Spleen (tissue), 11 donors: ENCODE measurements at regions not wholly inside any gene's neighbourhood (a gene's known extent, or its start where the extent isn't known, plus 50 kb on each side); places are given as distances from the start of the nearest gene placed in this dataset.

Experiments
- DNase-seq: peaks from one replicate; pipeline ENCODE4 v3.0.0-alpha.2; 2020
- H3K27ac ChIP-seq, 8 donors: fragments of 200-600 bp; sonication (generic) in 7 of 8; 1 replicate in 4 of 8; 2 replicates in 4 of 8; pipeline versions ENCODE4 v1.5.0 to v1.8.0; 2016 to 2021; ENCODE audit warnings: inconsistent platforms in 4 of 8, mild to moderate bottlenecking in 4 of 8, moderate library complexity in 1 of 8
- H3K27me3 ChIP-seq, 7 donors: fragments of 200-600 bp; sonication (generic) in 6 of 7; replicated peaks in 1 of 7; 1 replicate in 4 of 7; 2 replicates in 3 of 7; pipeline versions ENCODE4 v1.5.0 to v1.8.0; 2016 to 2021; ENCODE audit warnings: inconsistent platforms in 3 of 7, mild to moderate bottlenecking in 1 of 7
- H3K36me3 ChIP-seq, 6 donors: fragments of 200-600 bp; sonication (generic) in 5 of 6; 1 replicate in 4 of 6; 2 replicates in 2 of 6; pipeline versions ENCODE4 v1.5.0 to v1.8.0; 2016 to 2021; ENCODE audit warnings: inconsistent platforms in 2 of 6
- H3K4me1 ChIP-seq, 6 donors: fragments of 200-600 bp; sonication (generic) in 5 of 6; 1 replicate in 3 of 6; 2 replicates in 3 of 6; pipeline versions ENCODE4 v1.5.0 to v1.8.0; 2016 to 2021; ENCODE audit warnings: inconsistent platforms in 3 of 6
- H3K4me3 ChIP-seq, 8 donors: fragments of 200-600 bp; sonication (generic) in 7 of 8; 1 replicate in 4 of 8; 2 replicates in 4 of 8; pipeline versions ENCODE4 v1.5.0 to v1.8.0; 2016 to 2021; ENCODE audit warnings: inconsistent platforms in 4 of 8, mild to moderate bottlenecking in 4 of 8, moderate library complexity in 2 of 8
- H3K9me3 ChIP-seq, 8 donors: fragments of 200-600 bp; sonication (generic) in 7 of 8; 1 replicate in 4 of 8; 2 replicates in 4 of 8; pipeline versions ENCODE4 v1.5.0 to v1.8.0; 2016 to 2021; ENCODE audit warnings: inconsistent platforms in 4 of 8
- POLR2A ChIP-seq, 3 donors: fragments of 450-650 bp; IDR thresholded peaks; one replicate each; pipeline ENCODE4 v1.5.1; 2017; ENCODE audit warnings: antibody characterized with exemption in 3 of 3, mild to moderate bottlenecking in 1 of 3
- POLR2AphosphoS5 ChIP-seq, 3 donors: sonication (generic); formaldehyde crosslinking; IDR thresholded peaks; one replicate each; pipeline ENCODE4 v1.5.1; 2017; ENCODE audit warnings: antibody characterized with exemption in 3 of 3
- WGBS, 5 donors: extraction: QIAGEN DNeasy Blood & Tissue Kit in 3 of 5; methylation state at CpG; one replicate each; pipeline versions ENCODE4 v1.1.5 to v1.1.7; 2013 to 2018; 5-methylcytosine and 5-hydroxymethylcytosine counted together
- intact Hi-C: fragments of 100-400 bp; cut with DNase I; formaldehyde crosslinking; loops from one replicate; pipeline ENCODE4 v1.15.0; 2023; ENCODE audit warnings: low total_unique reads
- TF ChIP-seq, protein P1 (sequence below), 11 experiments: fragments of 200-600 bp in 7 of 11; fragments of 450-650 bp in 4 of 11; sonication (generic) in 4 of 11; IDR thresholded peaks in 8 of 11; conservative IDR thresholded peaks in 3 of 11; 1 replicate in 7 of 11; 2 replicates in 4 of 11; pipeline versions ENCODE4 v1.4.0 to v1.8.0; 2016 to 2021; ENCODE audit warnings: antibody characterized with exemption in 11 of 11, inconsistent platforms in 4 of 11, mild to moderate bottlenecking in 1 of 11
- donor health status: healthy with polysubstance abuse.
- donor health status: DM: no; HTN: no; CAD: no; lungs with moderate emphysema.
- donor health status: DM: no; HTN: no; CAD: no.
- donor health status: Bipolar disorder and iron deficiency.
- donor health status: healthy.
- donor health status: DM: no; HTN: no; CAD: no.
- donor health status: DM: yes; HTN: yes; CAD: no.

DNA sequence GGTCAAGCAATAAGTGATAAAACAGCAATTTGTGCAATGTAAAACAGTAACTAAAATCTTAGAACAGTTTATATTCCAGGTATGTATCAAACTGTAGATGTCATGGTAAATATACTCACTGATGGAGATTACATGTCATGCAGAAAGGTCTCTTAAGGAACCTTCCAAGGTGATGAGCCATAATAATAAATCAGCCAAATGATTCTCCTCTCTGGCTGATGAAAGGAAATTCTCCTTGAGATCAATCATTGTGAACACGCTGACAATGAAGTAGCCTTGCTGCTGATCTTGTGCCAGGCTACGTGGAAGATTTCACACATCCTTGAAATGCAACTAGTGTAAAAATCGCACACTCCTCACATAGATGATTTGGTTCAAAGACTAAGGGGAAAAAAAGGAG, 392.5 kb upstream of the CDH7 start:
- Histone ChIP-seq H3K27ac (no peak overlapping the region), H3K4me1 (no peaks in the 10 kb centered on the region), H3K27me3 (no peaks in the 10 kb centered on the region), H3K36me3 (no peaks in the 10 kb centered on the region), H3K9me3 (peaks cover 0 to 5% (median 0%) of the 10 kb centered on the region in 8 donors), H3K4me3 (no peak overlapping the region)
- intact Hi-C loops, result no loop called here
- 69 to 89% (median 85%) methylated on average over 3 of the region's 3 CpGs for WGBS, 5 donors
- DNase-seq, result no peak
- TF ChIP-seq POLR2A (IDR thresholded peaks at IDR 0.05) (no peak), POLR2AphosphoS5 (IDR thresholded peaks at IDR 0.05) (no peak)
- TF ChIP-seq, protein P1, sequence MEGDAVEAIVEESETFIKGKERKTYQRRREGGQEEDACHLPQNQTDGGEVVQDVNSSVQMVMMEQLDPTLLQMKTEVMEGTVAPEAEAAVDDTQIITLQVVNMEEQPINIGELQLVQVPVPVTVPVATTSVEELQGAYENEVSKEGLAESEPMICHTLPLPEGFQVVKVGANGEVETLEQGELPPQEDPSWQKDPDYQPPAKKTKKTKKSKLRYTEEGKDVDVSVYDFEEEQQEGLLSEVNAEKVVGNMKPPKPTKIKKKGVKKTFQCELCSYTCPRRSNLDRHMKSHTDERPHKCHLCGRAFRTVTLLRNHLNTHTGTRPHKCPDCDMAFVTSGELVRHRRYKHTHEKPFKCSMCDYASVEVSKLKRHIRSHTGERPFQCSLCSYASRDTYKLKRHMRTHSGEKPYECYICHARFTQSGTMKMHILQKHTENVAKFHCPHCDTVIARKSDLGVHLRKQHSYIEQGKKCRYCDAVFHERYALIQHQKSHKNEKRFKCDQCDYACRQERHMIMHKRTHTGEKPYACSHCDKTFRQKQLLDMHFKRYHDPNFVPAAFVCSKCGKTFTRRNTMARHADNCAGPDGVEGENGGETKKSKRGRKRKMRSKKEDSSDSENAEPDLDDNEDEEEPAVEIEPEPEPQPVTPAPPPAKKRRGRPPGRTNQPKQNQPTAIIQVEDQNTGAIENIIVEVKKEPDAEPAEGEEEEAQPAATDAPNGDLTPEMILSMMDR (IDR thresholded peaks at IDR 0.05 in 8 of 11, conservative IDR thresholded peaks at IDR 0.05 in 3 of 11), result no peak

DNA sequence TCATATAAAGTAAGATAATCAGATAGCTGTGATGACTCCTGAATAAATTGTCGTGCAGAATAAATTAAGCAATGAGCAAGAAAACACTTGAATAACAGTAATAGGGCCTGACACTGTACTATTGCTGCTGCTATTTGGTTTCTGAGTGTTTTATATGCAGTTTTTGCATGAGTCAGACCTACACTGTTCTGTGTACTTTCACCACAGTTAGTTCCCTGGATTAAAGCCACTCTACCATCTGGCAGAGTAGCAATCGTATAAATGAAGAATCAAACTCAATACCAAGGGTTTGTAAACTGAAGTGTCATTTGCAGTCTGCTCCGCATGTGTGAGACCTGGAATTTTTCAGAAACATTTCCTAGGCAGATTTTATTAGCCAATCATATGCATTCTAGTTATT, 398.6 kb upstream of the CDH7 start:
- H3K36me3 ChIP-seq, result no peaks in the 10 kb centered on the region
- DNase-seq, result no peak
- H3K9me3 ChIP-seq, result no peaks in the 10 kb centered on the region
- H3K27ac ChIP-seq, result no peak overlapping the region
- intact Hi-C loops, result no loop called here
- TF ChIP-seq, protein P1 (IDR thresholded peaks at IDR 0.05 in 8 of 11, conservative IDR thresholded peaks at IDR 0.05 in 3 of 11), result no peak
- no peak for TF ChIP-seq POLR2A (IDR thresholded peaks at IDR 0.05)
- no peak for TF ChIP-seq POLR2AphosphoS5 (IDR thresholded peaks at IDR 0.05)
- 77 to 91% (median 87%) methylated on average over 3 of the region's 3 CpGs for WGBS, 5 donors
- H3K27me3 ChIP-seq, result no peaks in the 10 kb centered on the region
- H3K4me1 ChIP-seq, result no peaks in the 10 kb centered on the region
- H3K4me3 ChIP-seq, result no peak overlapping the region

DNA sequence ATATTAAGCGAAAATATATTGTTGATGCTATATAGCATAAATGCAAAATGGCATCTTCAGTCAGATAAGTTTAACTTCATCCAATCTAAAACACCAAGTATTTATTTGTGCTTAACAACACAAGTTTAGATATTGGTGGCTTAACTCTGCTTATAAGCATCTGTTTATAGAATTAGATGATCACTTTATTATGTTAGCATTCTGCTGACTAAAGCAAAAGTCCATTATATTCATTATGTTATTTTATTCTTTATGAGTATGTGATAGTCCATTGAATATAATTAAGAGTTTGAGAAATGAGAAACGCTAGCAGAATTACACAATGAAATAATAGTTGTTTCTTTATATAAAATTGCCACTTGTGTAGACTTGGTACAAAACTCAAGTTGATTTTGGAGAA, 401.2 kb upstream of the CDH7 start:
- WGBS, 5 donors, result 75 to 84% (median 78%) methylated on average over 2 of the region's 2 CpGs
- Histone ChIP-seq H3K36me3 (no peaks in the 10 kb centered on the region), H3K4me3 (no peak overlapping the region), H3K27ac (no peak overlapping the region), H3K9me3 (peaks cover 0 to 4% (median 0%) of the 10 kb centered on the region in 8 donors), H3K4me1 (no peaks in the 10 kb centered on the region), H3K27me3 (no peaks in the 10 kb centered on the region)
- TF ChIP-seq, protein P1 (IDR thresholded peaks at IDR 0.05 in 8 of 11, conservative IDR thresholded peaks at IDR 0.05 in 3 of 11), result no peak
- TF ChIP-seq POLR2AphosphoS5 (IDR thresholded peaks at IDR 0.05) (no peak), POLR2A (IDR thresholded peaks at IDR 0.05) (no peak)
- DNase-seq, result no peak
- intact Hi-C loops, result no loop called here

DNA sequence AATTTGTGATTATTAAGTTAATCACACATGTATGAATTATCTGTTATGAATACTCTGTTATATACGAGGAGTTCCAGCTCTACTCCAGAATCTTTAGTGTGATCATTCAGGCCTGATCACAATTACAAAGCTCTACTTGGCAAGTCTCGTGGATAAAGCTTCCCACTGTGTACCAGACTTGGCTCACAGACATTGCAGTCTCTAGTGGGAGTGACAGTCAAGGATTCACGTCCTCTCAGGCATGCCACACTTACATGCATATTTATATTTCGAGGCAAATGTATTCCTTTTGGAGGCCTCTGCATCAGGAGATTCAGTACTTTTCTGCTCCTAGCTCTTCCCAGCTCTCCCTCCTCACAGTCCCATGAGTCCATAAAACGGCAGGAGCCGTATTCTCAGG, 403.4 kb upstream of the CDH7 start:
- Histone ChIP-seq H3K27ac (no peak overlapping the region), H3K9me3 (peaks cover 0 to 14% (median 2%) of the 10 kb centered on the region in 8 donors), H3K4me3 (no peak overlapping the region), H3K36me3 (no peaks in the 10 kb centered on the region), H3K27me3 (no peaks in the 10 kb centered on the region), H3K4me1 (no peaks in the 10 kb centered on the region)
- intact Hi-C loops, result no loop called here
- no peak for TF ChIP-seq POLR2A (IDR thresholded peaks at IDR 0.05)
- TF ChIP-seq, protein P1 (IDR thresholded peaks at IDR 0.05 in 8 of 11, conservative IDR thresholded peaks at IDR 0.05 in 3 of 11), result no peak
- TF ChIP-seq POLR2AphosphoS5 (IDR thresholded peaks at IDR 0.05), result no peak
- 65 to 77% (median 72%) methylated on average over 6 of the region's 6 CpGs for WGBS, 5 donors
- DNase-seq, result no peak
